Breast epithelium (tissue), 3 donors: ENCODE measurements at regions not wholly inside any gene's neighbourhood (a gene's known extent, or its start where the extent isn't known, plus 50 kb on each side); places are given as distances from the start of the nearest gene placed in this dataset.

Experiments used
- POLR2AphosphoS5 ChIP-seq, 3 donors: sonication (generic); formaldehyde crosslinking; IDR thresholded peaks; one replicate each; pipeline ENCODE4 v1.6.1; 2017; ENCODE audit warnings: antibody characterized with exemption in 3 of 3
- TF ChIP-seq, protein P1 (sequence below), 3 donors: fragments of 450-650 bp; IDR thresholded peaks; one replicate each; pipeline ENCODE4 v1.5.1; 2016 to 2017; ENCODE audit warnings: antibody characterized with exemption in 3 of 3, mild to moderate bottlenecking in 3 of 3, moderate library complexity in 3 of 3

DNA sequence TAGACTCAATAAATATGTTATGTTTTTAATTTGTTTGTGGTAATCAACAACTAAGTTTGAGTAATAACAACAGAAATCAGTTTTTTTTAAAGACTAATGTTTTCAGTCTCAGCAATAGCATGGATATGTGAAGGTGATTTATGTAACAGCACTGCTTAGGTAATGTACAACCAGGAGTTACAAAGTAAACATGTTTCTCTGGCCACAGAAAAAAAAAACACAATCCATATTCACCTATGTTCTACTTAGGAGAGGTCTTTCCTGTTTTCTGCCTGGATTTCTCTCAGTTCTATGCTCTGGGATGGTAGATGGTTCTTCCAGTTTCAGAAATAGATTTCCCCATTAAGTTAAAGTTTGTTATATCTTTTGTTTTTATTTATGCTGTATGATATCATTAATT is 579.4 kb downstream of the SI start:
- TF ChIP-seq, protein P1, sequence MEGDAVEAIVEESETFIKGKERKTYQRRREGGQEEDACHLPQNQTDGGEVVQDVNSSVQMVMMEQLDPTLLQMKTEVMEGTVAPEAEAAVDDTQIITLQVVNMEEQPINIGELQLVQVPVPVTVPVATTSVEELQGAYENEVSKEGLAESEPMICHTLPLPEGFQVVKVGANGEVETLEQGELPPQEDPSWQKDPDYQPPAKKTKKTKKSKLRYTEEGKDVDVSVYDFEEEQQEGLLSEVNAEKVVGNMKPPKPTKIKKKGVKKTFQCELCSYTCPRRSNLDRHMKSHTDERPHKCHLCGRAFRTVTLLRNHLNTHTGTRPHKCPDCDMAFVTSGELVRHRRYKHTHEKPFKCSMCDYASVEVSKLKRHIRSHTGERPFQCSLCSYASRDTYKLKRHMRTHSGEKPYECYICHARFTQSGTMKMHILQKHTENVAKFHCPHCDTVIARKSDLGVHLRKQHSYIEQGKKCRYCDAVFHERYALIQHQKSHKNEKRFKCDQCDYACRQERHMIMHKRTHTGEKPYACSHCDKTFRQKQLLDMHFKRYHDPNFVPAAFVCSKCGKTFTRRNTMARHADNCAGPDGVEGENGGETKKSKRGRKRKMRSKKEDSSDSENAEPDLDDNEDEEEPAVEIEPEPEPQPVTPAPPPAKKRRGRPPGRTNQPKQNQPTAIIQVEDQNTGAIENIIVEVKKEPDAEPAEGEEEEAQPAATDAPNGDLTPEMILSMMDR (IDR thresholded peaks at IDR 0.05): no peak
- no peak for TF ChIP-seq POLR2AphosphoS5 (IDR thresholded peaks at IDR 0.05)
